ENCODE measurements at regions not wholly inside any gene's neighbourhood (a gene's known extent, or its start where the extent isn't known, plus 50 kb on each side); places are given as distances from the start of the nearest gene placed in this dataset.

- TF ChIP-seq ZNF404 (tag by site-specific recombination; IDR thresholded peaks at IDR 0.05) (no peak), CTCF (tag by site-specific recombination; IDR thresholded peaks at IDR 0.05) (no peak), ZNF596 (tag by site-specific recombination; IDR thresholded peaks at IDR 0.05) (no peak), ZNF449 (tag by site-specific recombination; IDR thresholded peaks at IDR 0.05) (no peak), GLI4 (tag by site-specific recombination; IDR thresholded peaks at IDR 0.05) (no peak), ZNF157 (tag by site-specific recombination; IDR thresholded peaks at IDR 0.05) (no peak), YY1 (tag by site-specific recombination; IDR thresholded peaks at IDR 0.05) (no peak), ZBTB1 (tag by site-specific recombination; IDR thresholded peaks at IDR 0.05) (no peak), PRDM10 (tag by site-specific recombination; IDR thresholded peaks at IDR 0.05) (no peak), PATZ1 (tag by site-specific recombination; IDR thresholded peaks at IDR 0.05) (no peak), MYNN (tag by site-specific recombination; IDR thresholded peaks at IDR 0.05; ENCODE audit: borderline replicate concordance) (no peak)
These were observed 72.6 kb upstream of the CSF1 start for GRCh38 chr1:109837852-109838570.

Measured in HEK293 (cell line).